ENCODE measurements at regions not wholly inside any gene's neighbourhood (a gene's known extent, or its start where the extent isn't known, plus 50 kb on each side); places are given as distances from the start of the nearest gene placed in this dataset.
"Not testable (repeated sequence)": the region's sequence is repeated elsewhere in the genome, so short reads cannot be mapped to it uniquely, and the experiment has no call there.

- intact Hi-C loops (cut with DNase I) = no loop called here
- DNase-seq (ENCODE audit: low spot score) = no peak
Measured at GRCh38 chr1:194848846-194849245, 1662.4 kb upstream of the B3GALT2 start.

GRCh38 chr1:194846488-194846887, 1660.1 kb upstream of the B3GALT2 start:
- intact Hi-C loops (cut with DNase I) = no loop called here
- no peak for DNase-seq (ENCODE audit: low spot score)

GRCh38 chr1:194843077-194843476, 1656.7 kb upstream of the B3GALT2 start:
- intact Hi-C loops (cut with DNase I) = no loop called here
- DNase-seq (ENCODE audit: low spot score) = no peak

GRCh38 chr1:194833111-194833510, 1646.7 kb upstream of the B3GALT2 start:
- no peak for DNase-seq (ENCODE audit: low spot score)
- intact Hi-C loops (cut with DNase I) = no loop called here

GRCh38 chr1:194831595-194831994, 1645.2 kb upstream of the B3GALT2 start:
- intact Hi-C loops (cut with DNase I); DNase-seq (ENCODE audit: low spot score): not testable (repeated sequence)

- DNase-seq (ENCODE audit: low spot score) = no peak
- intact Hi-C loops (cut with DNase I) = no loop called here
Measured at GRCh38 chr1:194830387-194830786, 1644.0 kb upstream of the B3GALT2 start.

- no peak for DNase-seq (ENCODE audit: low spot score)
- intact Hi-C loops (cut with DNase I) = no loop called here
Measured at GRCh38 chr1:194829492-194829891, 1643.1 kb upstream of the B3GALT2 start.

- intact Hi-C loops (cut with DNase I) = no loop called here
- no peak for DNase-seq (ENCODE audit: low spot score)
Measured at GRCh38 chr1:194825382-194825781, 1639.0 kb upstream of the B3GALT2 start.

GRCh38 chr1:194821091-194821490, 1634.7 kb upstream of the B3GALT2 start:
- no peak for DNase-seq (ENCODE audit: low spot score)
- intact Hi-C loops (cut with DNase I) = no loop called here

- no peak for DNase-seq (ENCODE audit: low spot score)
- intact Hi-C loops (cut with DNase I) = no loop called here
Measured at GRCh38 chr1:194818674-194819073, 1632.3 kb upstream of the B3GALT2 start.

GRCh38 chr1:194816859-194817258, 1630.4 kb upstream of the B3GALT2 start:
- DNase-seq (ENCODE audit: low spot score) = no peak
- intact Hi-C loops (cut with DNase I) = no loop called here

GRCh38 chr1:194813096-194813495, 1626.7 kb upstream of the B3GALT2 start:
- DNase-seq (ENCODE audit: low spot score) = no peak
- intact Hi-C loops (cut with DNase I) = no loop called here

- no peak for DNase-seq (ENCODE audit: low spot score)
- intact Hi-C loops (cut with DNase I) = no loop called here
Measured at GRCh38 chr1:194809665-194810064, 1623.3 kb upstream of the B3GALT2 start.

GRCh38 chr1:194809215-194809614, 1622.8 kb upstream of the B3GALT2 start:
- no peak for DNase-seq (ENCODE audit: low spot score)
- intact Hi-C loops (cut with DNase I) = no loop called here

GRCh38 chr1:194807530-194808220, 1621.3 kb upstream of the B3GALT2 start:
- intact Hi-C loops (cut with DNase I) = no loop called here
- DNase-seq (ENCODE audit: low spot score) = no peak

GRCh38 chr1:194802572-194802971, 1616.2 kb upstream of the B3GALT2 start:
- intact Hi-C loops (cut with DNase I) = no loop called here
- no peak for DNase-seq (ENCODE audit: low spot score)

GRCh38 chr1:194795917-194796593, 1609.6 kb upstream of the B3GALT2 start:
- DNase-seq (ENCODE audit: low spot score) = no peak
- intact Hi-C loops (cut with DNase I) = no loop called here

GRCh38 chr1:194787001-194787400, 1600.6 kb upstream of the B3GALT2 start:
- intact Hi-C loops (cut with DNase I) = no loop called here
- DNase-seq (ENCODE audit: low spot score) = no peak

- intact Hi-C loops (cut with DNase I) = no loop called here
- no peak for DNase-seq (ENCODE audit: low spot score)
Measured at GRCh38 chr1:194786027-194786426, 1599.6 kb upstream of the B3GALT2 start.

GRCh38 chr1:194776657-194777056, 1590.2 kb upstream of the B3GALT2 start:
- no peak for DNase-seq (ENCODE audit: low spot score)
- intact Hi-C loops (cut with DNase I) = no loop called here

- DNase-seq (ENCODE audit: low spot score) = no peak
- intact Hi-C loops (cut with DNase I) = no loop called here
Measured at GRCh38 chr1:194774535-194774934, 1588.1 kb upstream of the B3GALT2 start.

Measured in posterior vena cava (tissue), 2 donors.